Gastrocnemius medialis (tissue), 4 donors: ENCODE measurements at regions not wholly inside any gene's neighbourhood (a gene's known extent, or its start where the extent isn't known, plus 50 kb on each side); places are given as distances from the start of the nearest gene placed in this dataset.

ENCODE experiments used
- CTCF ChIP-seq, 5 experiments: fragments of 450-650 bp in 3 of 5; fragments of 200-600 bp in 2 of 5; sonication (generic) in 2 of 5; IDR thresholded peaks in 4 of 5; conservative IDR thresholded peaks in 1 of 5; 1 replicate in 4 of 5; 2 replicates in 1 of 5; pipeline ENCODE4 v1.5.1; 2016 to 2019; ENCODE audit warnings: antibody characterized with exemption in 5 of 5, mild to moderate bottlenecking in 3 of 5, moderate library complexity in 3 of 5
- POLR2A ChIP-seq, 2 donors: fragments of 450-650 bp; IDR thresholded peaks; one replicate each; pipeline ENCODE4 v1.6.1; 2017; ENCODE audit warnings: antibody characterized with exemption in 2 of 2, mild to moderate bottlenecking in 2 of 2, moderate library complexity in 2 of 2

GRCh38 chr5:173716058-173716682 is 99.7 kb upstream of the BOD1 start:
- TF ChIP-seq CTCF (IDR thresholded peaks at IDR 0.05 in 4 of 5, conservative IDR thresholded peaks at IDR 0.05 in 1 of 5): no peak
- TF ChIP-seq POLR2A (IDR thresholded peaks at IDR 0.05): no peak
